ENCODE measurements at regions not wholly inside any gene's neighbourhood (a gene's known extent, or its start where the extent isn't known, plus 50 kb on each side); places are given as distances from the start of the nearest gene placed in this dataset.

DNA sequence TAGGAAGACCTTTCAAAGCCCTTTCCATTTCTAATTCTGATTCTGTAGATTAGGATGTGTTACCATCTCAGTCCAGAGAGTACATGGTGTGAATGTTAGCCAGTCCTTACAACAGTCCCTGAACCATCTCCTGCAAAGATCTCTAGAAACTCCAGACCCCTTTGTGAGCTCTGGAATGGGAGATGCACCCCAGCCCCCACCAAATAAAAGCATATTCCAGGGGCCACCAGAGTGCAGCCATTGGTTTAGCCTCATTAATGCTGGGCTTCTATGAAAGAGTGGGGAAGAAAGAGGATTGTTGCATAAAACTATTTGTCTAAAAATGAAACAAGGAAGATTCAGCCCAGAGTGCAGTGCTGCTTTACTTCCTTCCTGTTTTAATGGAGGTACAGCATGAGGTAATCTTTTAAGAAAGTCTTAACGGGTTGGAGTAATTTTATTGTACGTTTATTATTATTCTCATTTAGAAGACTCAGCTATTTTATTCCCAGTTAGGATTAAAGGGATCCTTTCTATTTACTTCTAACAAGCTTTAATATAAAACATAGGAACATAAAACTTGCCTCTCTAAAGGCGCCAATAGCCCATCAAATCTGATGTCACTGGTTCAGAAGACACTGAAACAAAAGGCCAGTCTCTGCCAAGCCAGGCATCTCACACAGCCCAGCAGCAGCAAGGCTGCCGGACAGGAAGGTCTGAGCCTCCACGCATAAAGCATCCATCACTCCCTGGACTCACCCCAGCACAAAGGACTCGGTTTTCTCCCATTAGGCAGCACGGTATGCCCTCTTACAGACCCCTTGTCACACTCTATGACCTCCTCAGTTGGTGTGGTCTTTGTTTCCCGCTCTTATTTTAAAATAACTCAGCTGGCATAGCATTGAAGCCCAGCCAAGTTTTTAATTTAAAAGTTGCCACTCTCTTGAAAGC is 203.9 kb upstream of the BLID start:
- CTCF ChIA-PET (ENCODE audit: low intra/inter-chr PET ratio) = no interaction called here
- FAIRE-seq = no peak
- DNase-seq (ENCODE audit: extremely low read depth in 1 of 4, low spot score in 3 of 4) = no peak
- Histone ChIP-seq H3K4me2 (ENCODE audit: insufficient read depth, low read length) (no peak overlapping the region), H3K79me2 (ENCODE audit: control insufficient read depth, insufficient read depth, low read length) (no peaks in the 10 kb centered on the region), H3K9me1 (ENCODE audit: control insufficient read depth, insufficient read depth, low read length) (no peaks in the 10 kb centered on the region), H4K20me1 (replicated peaks; ENCODE audit: control insufficient read depth, insufficient read depth, low read length) (no peaks in the 10 kb centered on the region), H3K36me3 (ENCODE audit: control insufficient read depth, insufficient read depth, low read length) (no peaks in the 10 kb centered on the region), H3K9me3 (replicated peaks; ENCODE audit: control insufficient read depth, insufficient read depth, low read depth, low read length) (no peaks in the 10 kb centered on the region), H3K27me3 (ENCODE audit: control insufficient read depth in 2 of 2, insufficient read depth in 2 of 2, low read length in 2 of 2) (no peaks in the 10 kb centered on the region), H3K9ac (ENCODE audit: insufficient read depth in 1 of 2, low read depth in 2 of 2, low read length in 2 of 2) (no peak overlapping the region), H3K4me3 (no peak overlapping the region), H2AFZ (ENCODE audit: low read depth, low read length) (no peak overlapping the region), H3K4me1 (replicated peaks in 1 of 2; ENCODE audit: control insufficient read depth in 2 of 2, insufficient read depth in 2 of 2, low read length in 2 of 2) (no peaks in the 10 kb centered on the region), H3K27ac (ENCODE audit: extremely low read depth, low read depth, low read length) (no peak overlapping the region)
- intact Hi-C loops (cut with micrococcal nuclease) = no loop called here
- 1% methylated on average over 8 of the region's 8 CpGs for WGBS (ENCODE audit: insufficient coverage, low coverage, missing lambda C conversion rate)
- BruUV-seq (replicated peaks) = no TSS peak
- ATAC-seq = no peak
- POLR2A ChIA-PET = interaction anchor here (0.6 kb wide), 1 partner anchor 166 kb away, joined by 3 read pairs; no protein-coding TSS in a partner anchor
- in situ Hi-C loops (cut with MboI) = no loop called here
- no peak for TF ChIP-seq SAFB (IDR thresholded peaks at IDR 0.05; ENCODE audit: borderline replicate concordance, low read depth, low read length)
- TF ChIP-seq HMG20B (CRISPR knock-in tag; IDR thresholded peaks at IDR 0.05) = no peak
- no peak for TF ChIP-seq WHSC1 (IDR thresholded peaks at IDR 0.05; ENCODE audit: low read length)
- no peak for TF ChIP-seq CBFA2T2 (conservative IDR thresholded peaks at IDR 0.05)
- TF ChIP-seq CREM (IDR thresholded peaks at IDR 0.05; ENCODE audit: low read depth) = no peak
- TF ChIP-seq ZNF174 (CRISPR knock-in tag; IDR thresholded peaks at IDR 0.05) = no peak
- TF ChIP-seq NCOA1 (IDR thresholded peaks at IDR 0.05; ENCODE audit: low read depth) = no peak
- TF ChIP-seq ZNF592 (IDR thresholded peaks at IDR 0.05) = no peak
- TF ChIP-seq PURB (CRISPR knock-in tag; IDR thresholded peaks at IDR 0.05; ENCODE audit: low read depth) = no peak
- TF ChIP-seq ZNF561 (CRISPR knock-in tag; conservative IDR thresholded peaks at IDR 0.05) = no peak
- TF ChIP-seq RAD51 (IDR thresholded peaks at IDR 0.05; ENCODE audit: borderline replicate concordance, low read depth) = no peak
- TF ChIP-seq BRCA1 (IDR thresholded peaks at IDR 0.05) = no peak
- TF ChIP-seq BRCA1 (CRISPR knock-in tag; IDR thresholded peaks at IDR 0.05) = no peak
- no peak for TF ChIP-seq HNRNPUL1 (IDR thresholded peaks at IDR 0.05; ENCODE audit: low read length)
- TF ChIP-seq TRIM24 (IDR thresholded peaks at IDR 0.05) = no peak
- TF ChIP-seq PRMT5 (CRISPR knock-in tag; IDR thresholded peaks at IDR 0.05) = no peak
- no peak for TF ChIP-seq TBP (optimal IDR thresholded peaks at IDR 0.05; ENCODE audit: low read depth, low read length)

All from K562 (cell line).